Mammary epithelial cell (primary cell): ENCODE measurements at regions not wholly inside any gene's neighbourhood (a gene's known extent, or its start where the extent isn't known, plus 50 kb on each side); places are given as distances from the start of the nearest gene placed in this dataset.

Source experiments
- CTCF ChIP-seq, 2 donors: IDR thresholded peaks in 1 of 2; conservative IDR thresholded peaks in 1 of 2; 2 replicates each; pipeline ENCODE4 v1.5.1; 2011 to 2012; ENCODE audit warnings: inconsistent platforms in 2 of 2, low read length in 2 of 2, mild to moderate bottlenecking in 2 of 2, control low read depth in 1 of 2, low read depth in 1 of 2; ENCODE audit not compliant: insufficient read depth in 1 of 2; ENCODE audit errors: extremely low read depth in 1 of 2
- EZH2 ChIP-seq: IDR thresholded peaks from 2 replicates; pipeline ENCODE4 v1.6.1; 2012; ENCODE audit warnings: low read length, inconsistent platforms, borderline replicate concordance

- no peak for TF ChIP-seq CTCF (conservative IDR thresholded peaks at IDR 0.05 in 1 of 2, IDR thresholded peaks at IDR 0.05 in 1 of 2; ENCODE audit: extremely low read depth in 1 of 2, insufficient read depth in 1 of 2, low read depth in 1 of 2, low read length in 2 of 2)
- TF ChIP-seq EZH2, result no peak
These were observed 441.0 kb upstream of the HS3ST5 start for GRCh38 chr6:114783783-114784182.
